GM12864 (cell line): ENCODE measurements at regions not wholly inside any gene's neighbourhood (a gene's known extent, or its start where the extent isn't known, plus 50 kb on each side); places are given as distances from the start of the nearest gene placed in this dataset.
A peak's percentile ranks its signal among the peaks of the same experiment; 100 is the strongest.
"Not testable (repeated sequence)": the region's sequence is repeated elsewhere in the genome, so short reads cannot be mapped to it uniquely, and the experiment has no call there.

ENCODE experiments used
- DNase-seq: peaks from one replicate; pipeline ENCODE4 v3.0.0-alpha.2; 2011; ENCODE audit warnings: low read depth
- H3K4me3 ChIP-seq: 2 replicates; pipeline ENCODE4 v1.5.1; 2011; ENCODE audit warnings: mild to moderate bottlenecking, low read depth, low read length, control low read depth
- TF ChIP-seq, protein P1 (sequence below): IDR thresholded peaks from 2 replicates; pipeline ENCODE4 v1.5.1; 2011; ENCODE audit warnings: low read depth, mild to moderate bottlenecking, moderate library complexity, low read length, control low read depth, inconsistent platforms; ENCODE audit errors: missing control alignments

DNA sequence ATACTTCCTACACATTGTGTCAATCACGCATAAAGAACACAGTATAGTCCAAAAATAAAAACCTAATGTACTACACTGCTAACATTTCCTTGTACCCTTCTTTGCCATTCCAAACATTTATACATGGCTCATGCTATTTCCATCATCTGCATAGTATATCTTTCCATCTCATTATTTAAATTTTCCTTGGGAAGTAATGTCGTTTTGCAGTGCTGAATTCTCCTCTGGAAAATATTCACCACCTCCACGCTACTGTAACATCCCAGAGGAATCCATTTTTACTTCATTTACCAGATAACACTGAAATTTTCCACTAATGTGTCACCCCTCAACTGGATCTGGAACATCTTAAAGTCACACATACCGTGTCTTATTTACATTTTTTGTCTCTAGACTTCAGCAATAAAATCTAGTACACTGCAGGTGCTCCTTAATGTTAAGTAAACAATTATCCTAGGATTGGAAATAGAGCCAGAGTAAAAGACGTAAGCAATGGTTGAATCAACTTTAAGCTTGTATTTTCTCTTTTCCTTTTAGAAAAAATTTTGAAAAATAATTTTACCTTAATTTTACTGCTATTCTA lies 881.0 kb downstream of the AMY1C start:
- DNase-seq, result no peak
- TF ChIP-seq, protein P1, sequence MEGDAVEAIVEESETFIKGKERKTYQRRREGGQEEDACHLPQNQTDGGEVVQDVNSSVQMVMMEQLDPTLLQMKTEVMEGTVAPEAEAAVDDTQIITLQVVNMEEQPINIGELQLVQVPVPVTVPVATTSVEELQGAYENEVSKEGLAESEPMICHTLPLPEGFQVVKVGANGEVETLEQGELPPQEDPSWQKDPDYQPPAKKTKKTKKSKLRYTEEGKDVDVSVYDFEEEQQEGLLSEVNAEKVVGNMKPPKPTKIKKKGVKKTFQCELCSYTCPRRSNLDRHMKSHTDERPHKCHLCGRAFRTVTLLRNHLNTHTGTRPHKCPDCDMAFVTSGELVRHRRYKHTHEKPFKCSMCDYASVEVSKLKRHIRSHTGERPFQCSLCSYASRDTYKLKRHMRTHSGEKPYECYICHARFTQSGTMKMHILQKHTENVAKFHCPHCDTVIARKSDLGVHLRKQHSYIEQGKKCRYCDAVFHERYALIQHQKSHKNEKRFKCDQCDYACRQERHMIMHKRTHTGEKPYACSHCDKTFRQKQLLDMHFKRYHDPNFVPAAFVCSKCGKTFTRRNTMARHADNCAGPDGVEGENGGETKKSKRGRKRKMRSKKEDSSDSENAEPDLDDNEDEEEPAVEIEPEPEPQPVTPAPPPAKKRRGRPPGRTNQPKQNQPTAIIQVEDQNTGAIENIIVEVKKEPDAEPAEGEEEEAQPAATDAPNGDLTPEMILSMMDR, result no peak
- H3K4me3 ChIP-seq, result no peak overlapping the region

DNA sequence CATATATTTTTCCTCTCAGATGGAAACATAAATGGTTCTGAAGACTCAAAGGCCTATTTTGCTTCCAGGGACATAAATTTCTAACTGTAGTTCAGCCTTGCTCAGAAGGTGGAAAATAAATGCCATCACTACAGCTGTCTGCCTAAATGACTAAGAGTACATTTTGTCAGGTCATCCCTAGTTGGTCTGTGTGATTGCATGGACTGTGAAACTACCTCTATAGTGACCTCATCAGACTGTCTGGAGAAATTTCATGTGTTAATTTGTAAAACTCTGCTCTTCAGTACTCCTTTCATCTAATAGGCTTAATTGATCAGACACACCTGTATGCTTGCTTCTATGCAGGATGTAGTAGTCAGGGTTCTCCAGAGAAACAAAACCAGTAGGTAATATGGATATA lies 886.9 kb downstream of the AMY1C start:
- no peak overlapping the region for H3K4me3 ChIP-seq
- DNase-seq, result no peak
- TF ChIP-seq, protein P1, result no peak

DNA sequence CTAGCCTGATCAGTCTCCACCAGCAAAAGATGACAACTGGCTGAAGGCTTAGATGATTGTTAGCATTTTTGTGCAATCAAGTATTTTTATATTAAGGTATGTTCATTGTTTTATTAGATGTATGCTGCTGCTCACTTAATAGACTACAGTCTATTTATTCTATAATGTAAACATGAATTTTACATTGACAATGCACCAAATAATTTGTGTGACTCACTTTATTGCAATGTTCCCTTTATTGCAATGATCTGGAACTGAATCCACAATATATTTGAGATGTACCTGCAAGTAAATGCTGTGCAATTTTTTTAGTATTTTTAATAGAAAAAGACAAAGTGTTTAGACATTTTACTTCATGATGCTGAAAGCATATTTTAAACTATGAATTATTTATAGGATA lies 896.5 kb downstream of the AMY1C start:
- TF ChIP-seq, protein P1, result no peak
- H3K4me3 ChIP-seq, result no peak overlapping the region
- DNase-seq, result no peak

DNA sequence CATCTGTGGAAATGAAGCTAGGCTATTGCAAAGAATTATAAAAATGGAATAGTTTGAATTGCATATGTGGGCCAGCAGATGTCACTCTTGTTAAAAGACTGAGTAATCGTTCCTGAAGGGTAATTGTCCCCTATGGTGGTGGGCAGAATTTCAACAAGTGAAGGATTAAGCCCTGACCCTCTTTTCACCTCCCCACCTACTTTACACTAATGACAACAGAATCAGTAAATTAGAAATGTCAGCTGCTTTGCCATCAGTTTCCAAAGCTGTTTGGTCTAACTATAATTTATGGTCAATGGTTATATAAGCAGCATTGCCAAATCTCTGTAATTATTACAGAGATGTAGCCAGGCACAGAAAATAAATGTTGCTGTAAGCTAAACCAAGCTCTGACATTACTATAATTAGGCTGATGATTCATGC lies 898.6 kb downstream of the AMY1C start:
- H3K4me3 ChIP-seq, result no peak overlapping the region
- TF ChIP-seq, protein P1, result peak; percentile 49
- no peak for DNase-seq

DNA sequence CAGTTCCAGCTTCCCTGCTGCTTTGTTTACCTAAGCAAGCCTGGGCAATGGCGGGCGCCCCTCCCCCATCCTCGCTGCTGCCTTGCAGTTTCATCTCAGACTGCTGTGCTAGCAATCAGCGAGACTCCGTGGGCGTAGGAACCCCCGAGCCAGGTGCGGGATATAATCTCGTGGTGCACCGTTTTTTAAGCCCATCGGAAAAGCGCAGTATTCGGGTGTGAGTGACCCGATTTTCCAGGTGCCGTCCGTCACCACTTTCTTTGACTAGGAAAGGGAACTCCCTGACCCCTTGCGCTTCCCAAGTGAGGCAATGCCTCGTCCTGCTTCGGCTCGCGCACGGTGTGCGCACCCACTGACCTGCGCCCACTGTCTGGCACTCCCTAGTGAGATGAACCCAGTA lies 914.7 kb downstream of the AMY1C start:
- not testable (repeated sequence) for H3K4me3 ChIP-seq, DNase-seq

DNA sequence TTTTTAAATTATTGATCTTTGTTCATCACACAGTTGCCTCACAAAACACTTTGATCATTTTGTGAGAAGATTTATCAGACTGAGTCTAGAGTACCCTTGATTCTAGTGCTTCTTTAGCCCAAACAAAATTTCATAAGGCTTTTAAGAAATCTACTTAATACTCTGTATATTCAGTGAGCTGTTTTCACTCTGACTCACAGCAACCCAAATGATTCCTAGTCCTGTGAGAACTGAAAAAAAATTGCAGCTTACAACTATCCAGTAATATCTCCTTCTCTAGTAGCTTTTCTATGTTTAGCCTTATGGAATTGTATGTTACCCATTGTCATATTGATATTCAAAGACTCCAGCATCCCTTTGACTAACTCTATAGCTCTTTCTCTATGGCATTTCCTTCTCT lies 915.6 kb downstream of the AMY1C start:
- DNase-seq, result no peak
- TF ChIP-seq, protein P1, result no peak
- H3K4me3 ChIP-seq, result no peak overlapping the region

DNA sequence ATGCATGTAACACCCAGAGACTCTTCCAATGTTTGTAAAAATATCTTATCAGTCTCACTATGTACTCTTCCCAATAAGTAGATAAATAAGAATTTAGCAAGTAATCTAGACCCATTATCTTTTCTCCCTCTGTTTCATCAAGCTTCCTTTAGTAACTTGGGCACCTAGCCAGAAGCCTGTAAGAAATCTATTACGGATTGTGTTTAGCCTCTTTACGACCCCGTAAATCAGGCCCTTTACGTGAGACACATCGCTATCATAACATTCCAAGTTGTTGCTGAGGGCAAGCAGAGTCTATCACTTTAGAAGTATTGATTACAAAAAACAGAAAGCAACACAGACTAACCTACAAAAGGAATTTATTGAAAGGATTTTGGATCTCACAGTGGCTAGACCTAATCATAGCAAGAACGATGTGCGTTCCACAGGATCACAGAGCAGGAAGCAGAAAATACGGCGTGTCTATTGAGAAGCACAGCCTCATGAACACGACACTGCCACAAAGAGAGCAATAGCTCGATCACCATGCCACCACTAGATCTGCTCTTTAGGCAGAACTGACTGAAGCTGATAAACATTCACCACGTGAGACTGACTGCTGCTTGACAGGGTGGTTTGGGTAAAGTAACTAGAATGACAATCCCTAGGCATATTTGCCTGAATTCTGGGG lies 922.1 kb downstream of the AMY1C start:
- TF ChIP-seq, protein P1, result no peak
- no peak overlapping the region for H3K4me3 ChIP-seq
- no peak for DNase-seq
